HG03354 (cell line): ENCODE measurements at regions not wholly inside any gene's neighbourhood (a gene's known extent, or its start where the extent isn't known, plus 50 kb on each side); places are given as distances from the start of the nearest gene placed in this dataset.
"Not testable (repeated sequence)": the region's sequence is repeated elsewhere in the genome, so short reads cannot be mapped to it uniquely, and the experiment has no call there.

Experiments
- ATAC-seq: cut with Tn5 transposase; IDR thresholded peaks from one replicate; pipeline ENCODE4 v1.9.1; 2021; ENCODE audit warnings: mild to moderate bottlenecking; ENCODE audit not compliant: unreplicated experiment, poor library complexity, severe bottlenecking

DNA sequence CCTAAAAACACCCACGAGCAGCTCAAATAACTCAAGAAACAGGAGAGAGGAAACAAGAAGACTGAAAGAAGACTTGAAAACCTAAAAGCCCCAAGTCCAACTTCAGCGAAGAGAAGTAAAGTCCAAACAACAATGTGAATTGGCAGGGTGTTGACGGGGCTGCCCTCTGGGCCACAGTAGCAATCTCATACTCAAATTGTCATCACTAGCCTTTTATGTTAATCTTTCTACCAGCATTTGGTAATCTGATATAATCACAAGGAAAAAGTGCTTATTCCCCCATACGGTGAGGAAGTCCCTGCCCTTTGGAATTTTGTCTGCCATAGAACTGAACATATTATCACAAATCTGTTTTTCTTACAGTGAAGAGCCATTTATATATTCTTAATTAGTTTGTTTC lies 51.5 kb upstream of the IFNE start:
- ATAC-seq: no peak

DNA sequence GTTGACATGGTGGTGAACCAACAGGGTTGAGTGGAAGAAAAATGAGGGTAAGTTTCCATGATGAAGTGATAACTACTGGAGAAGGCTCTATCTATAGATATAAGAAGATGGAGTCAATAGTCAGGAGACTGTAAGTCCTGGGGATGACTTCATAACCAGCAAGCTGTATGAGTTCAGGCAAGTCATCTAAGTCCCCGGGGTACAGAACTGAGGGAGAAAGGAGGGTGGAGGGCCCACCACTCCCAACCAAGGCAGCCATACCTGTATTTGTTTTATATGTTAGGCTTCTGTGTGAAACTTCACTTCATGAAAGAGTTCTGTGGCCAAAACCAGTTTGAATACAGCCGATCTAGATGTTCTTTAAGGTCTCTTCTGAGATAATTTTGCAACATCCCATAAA lies 53.3 kb upstream of the IFNE start:
- ATAC-seq: no peak

DNA sequence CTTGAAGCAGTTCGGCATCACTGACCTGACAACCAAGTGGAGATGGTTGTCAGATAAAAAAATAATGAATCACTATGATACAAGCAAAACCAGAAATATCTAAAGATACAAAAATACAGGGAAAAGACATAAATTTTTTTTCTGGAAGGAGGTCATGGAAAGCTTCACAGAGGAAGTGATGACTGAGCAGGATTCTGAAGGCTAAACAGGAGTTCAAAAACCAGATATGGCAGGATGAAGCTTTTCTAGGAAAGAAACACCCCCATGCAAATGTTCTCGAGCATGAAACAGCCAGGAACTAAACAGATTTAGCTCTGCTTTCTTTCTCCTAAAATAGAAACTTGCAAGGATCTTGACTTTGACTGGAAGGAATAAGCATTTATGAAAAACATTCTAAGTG lies 60.7 kb upstream of the IFNE start:
- no peak for ATAC-seq

DNA sequence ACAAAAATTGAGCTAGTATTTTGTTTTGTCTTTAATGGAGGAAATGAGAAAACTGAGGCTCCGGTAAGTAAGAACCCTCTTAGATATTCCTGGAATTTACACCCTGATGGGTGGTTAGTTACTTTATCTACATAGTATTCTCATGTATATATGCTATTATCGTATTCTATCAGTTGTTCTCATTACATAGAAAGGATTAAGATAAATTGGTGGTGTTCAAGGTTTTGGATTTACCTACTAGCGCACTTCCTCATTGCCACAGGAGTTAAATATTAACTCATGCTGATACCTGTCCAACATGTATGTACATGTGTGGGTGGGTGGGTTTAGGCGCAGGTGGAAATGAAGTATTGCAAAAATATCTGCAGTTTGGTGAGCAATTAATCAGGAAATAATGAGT lies 61.1 kb upstream of the IFNE start:
- ATAC-seq: no peak

DNA sequence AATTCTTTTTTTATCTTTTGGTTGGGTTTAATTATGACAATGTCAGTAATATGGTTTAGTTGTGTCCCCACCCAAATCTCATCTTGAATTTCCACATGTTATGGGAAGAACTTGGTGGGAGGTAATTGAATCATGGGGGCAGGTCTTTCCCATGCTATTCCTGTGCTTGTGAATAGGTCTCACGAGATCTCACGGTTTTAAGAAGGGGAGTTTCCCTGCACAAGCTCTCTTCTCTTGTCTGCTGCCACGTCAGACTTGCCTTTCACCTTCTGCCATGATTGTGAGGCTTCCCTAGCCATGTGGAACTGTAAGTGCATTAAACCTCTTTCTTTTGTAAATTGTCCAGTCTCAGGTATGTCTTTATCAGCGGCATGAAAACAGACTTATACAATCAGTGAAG lies 61.7 kb upstream of the IFNE start:
- ATAC-seq: not testable (repeated sequence)

DNA sequence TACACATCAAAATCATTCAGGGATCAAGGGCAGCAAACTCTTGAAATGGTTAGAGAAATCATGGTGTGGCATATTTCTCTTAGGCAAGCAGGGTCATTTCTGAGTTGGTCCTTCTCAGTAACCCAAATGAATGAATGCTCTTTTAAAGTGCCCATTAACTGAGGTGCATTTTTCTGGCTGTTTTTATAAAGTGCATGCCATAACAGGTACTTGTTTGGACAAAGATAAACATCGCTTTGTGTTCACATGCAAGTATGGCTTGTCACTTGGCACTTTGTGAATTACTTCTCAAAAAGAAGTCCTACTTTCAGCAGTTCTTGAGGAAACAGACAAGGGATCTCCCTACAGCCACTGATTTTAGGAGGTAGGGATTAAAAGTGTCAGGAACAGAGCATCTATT lies 64.8 kb upstream of the IFNE start:
- ATAC-seq: no peak

DNA sequence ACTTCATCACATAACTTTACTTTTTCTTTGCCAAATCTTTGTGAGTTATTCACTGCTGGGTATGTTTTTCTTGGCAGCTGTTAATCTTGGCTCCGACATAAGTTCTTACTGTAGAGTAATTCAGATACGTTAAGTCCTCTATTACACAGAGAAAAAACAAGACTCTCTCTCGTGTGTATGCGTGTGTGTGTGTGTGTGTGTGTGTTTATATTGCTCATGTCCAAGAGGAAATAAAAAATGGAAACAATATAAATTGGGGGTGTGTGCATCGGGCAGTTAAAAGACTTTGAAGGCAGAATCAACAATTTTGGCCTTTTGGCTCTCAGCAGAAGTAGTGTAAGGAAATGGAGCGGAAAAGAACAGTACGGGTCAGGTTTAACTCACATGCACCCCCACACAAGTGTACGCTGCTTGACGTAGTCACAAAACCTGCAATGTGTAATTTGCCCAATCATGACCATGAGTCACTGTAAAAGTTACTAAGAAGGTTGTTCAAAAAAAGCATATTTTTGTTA lies 67.2 kb upstream of the IFNE start:
- ATAC-seq: no peak

DNA sequence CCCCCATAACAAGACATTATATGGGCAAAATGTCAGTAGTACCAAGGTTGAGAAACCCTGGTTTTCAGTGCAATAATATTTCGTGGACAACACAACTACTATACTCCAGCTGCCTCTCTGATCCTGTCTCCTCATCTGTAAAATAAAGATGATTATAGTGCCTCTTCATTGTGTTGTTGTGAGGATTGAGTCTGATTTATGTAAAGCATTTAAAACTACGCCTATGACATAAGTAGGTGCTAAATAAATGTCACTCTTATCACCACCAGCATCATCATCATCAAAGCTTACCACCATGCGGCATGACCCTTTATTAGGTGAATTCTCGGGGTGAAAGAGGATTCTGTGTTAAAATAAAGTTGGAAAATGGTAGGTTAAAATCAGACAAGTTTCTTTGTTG lies 67.8 kb upstream of the IFNE start:
- no peak for ATAC-seq

DNA sequence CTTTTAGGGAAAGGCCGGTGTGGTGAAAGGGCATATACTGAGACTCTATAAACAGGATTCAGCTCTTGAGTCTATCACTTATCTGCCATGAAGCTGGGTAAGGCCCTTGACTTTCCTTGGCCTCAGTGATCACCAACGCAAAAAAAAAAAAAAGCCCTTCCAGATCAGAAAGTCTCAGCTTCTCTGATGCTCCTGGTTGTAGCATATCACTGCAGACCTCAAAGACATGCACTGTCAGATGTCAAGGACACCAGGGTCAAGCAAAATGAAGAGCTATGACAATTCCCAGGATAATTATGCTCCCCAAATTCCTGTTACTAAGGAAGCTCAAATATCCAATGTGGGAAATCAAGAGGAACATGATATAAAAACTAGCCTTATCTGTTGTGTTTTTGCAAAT lies 68.3 kb upstream of the IFNE start:
- ATAC-seq: no peak

DNA sequence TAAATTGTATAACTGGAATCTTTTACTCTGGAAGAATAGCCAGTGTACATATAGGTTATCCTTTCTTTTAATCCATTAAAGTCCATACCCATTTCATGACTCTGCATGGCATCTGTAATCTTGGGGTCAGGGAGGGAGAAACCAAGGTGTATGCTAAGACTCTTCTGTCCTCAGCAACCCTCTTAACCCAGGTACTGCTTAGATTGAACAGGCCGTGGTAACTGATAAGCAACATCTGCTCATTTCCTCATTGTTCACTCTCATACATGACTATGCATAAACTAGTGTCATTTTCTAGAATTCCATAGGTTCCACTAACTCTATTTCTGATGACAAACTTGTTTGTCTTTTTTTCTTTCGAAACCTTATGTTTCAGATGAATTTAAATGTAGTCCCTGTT lies 69.3 kb upstream of the IFNE start:
- no peak for ATAC-seq

DNA sequence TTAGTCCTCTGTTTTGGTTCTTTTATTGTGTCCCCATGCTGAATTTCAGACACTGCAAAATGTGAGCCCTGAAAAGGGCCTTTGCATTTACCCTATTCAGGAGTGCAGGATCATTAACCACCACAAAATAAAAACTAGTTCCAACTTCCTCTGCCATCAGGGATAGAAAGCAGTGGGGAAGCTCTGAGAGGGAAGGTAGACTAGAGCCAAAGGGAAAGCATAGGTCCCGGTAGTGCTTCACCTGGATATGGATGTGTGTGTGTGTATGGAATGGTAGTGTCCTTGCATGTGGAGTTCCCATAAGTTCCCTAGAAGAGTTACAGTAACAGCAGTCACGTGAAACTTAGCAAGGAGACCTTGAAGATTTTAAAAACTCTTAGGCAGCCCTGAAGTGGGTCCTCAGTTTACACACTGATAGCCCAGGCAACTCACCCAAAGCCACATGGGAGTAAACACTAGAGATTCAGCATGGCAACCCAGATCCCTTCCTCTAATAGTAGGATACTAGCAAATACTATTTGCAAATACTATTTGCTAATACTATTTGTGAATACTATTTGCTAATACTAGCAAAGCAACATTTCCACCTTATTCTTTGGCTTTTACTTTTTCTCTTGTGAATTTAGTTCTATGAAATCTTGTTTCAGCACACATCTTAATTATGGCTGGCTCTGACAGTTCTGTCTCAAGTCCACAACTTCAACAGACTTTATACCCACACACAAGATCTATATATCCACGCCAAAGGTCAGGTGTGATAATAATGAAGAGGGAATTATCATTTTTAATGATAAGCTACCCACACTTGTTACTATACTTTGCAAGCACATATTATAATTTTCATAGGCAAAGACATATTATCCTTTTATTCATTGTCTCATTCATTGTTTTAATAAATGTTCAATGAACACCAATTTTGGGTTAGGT lies 70.4 kb upstream of the IFNE start:
- no peak for ATAC-seq

DNA sequence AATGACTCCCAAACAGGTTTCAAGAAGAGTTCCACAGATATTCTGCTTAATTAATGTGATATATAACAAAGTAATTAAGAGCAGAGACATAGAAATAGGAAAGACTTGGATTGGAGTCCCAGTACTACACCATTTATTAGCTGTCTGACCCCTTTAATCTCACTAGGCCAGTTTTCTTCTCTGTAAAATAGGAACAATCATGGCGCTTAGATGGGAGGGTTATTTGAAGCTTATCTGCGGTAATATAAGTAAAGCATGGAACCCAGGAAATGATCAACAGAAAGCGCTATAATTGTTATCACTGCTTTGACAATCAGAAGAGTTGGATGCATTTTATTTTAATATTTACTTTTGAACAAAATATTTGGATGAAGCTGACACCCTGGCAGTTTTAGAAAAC lies 71.3 kb upstream of the IFNE start:
- no peak for ATAC-seq

DNA sequence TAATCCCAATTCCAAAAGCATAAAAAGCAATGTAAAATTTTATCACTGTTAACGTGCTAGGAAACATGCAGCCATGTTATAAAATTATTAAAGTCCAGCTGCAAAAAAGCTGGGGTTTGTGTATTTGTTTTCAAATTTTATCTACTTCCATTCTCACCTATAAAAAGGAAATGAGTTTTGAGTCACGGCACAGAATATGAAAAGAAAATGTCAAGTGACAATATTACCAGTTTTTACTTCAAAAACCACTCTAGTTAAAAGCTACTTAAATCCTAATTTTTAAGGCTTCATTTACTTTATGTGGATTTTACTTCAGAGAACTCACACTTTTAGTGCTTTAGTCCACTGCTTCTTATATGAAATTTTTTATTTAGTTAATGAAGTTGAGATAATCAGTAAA lies 72.7 kb upstream of the IFNE start:
- no peak for ATAC-seq

DNA sequence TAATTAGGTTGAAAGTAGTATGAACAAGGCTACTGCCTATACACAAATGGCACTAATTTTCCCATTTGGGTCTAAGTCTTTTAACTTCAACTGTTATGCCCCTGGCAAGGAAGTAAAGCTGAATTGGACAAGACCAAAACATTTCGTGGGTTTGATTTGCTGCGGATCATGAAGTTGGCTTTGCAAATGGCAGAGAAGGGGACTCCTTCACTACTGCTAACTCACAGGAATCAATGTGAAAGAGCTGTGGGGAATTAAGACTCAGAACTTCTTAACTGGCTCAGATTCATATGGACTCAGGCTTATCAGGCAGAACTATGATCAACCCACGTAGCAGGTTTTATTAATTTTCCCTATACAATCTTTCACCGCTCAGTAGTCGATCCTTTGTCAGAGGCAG lies 73.8 kb upstream of the IFNE start:
- ATAC-seq: no peak

DNA sequence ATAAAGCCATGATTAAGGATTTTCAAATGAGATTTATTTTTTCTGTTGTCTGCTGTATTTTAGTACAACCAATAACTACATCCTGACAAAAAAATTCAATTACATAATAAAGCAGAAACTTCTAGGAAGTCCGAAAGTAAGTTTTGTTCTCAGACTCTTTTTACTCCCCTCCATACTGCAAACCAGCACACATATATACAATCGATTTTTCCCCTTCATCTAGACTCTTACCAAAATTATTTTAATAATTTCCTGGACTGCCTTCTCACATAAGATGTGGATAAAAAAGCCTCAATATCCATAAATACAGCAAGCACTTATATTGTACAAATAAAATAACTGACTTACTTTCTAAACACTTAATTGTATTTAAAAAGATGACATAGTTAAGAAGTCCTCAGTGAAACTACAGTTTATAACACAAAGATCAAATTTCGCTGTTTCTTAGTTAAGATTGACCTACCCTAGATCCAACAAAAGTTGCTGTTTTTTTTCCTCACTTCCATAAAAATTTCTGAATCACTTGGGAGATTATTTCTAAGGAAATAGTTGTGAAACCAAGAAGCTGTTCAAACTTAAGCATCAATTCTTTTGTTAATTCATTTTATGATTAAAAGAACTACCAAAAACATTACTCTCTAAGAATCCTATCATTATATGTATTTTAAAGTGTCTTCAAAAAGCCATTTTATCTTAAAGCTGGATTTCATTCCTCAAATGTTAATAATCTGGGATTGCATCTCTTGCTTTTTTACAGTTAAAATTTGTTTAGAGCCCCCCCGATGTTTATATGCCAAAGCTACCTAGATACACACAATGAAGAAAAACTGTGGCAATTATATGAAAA lies 74.7 kb upstream of the IFNE start:
- ATAC-seq: no peak

DNA sequence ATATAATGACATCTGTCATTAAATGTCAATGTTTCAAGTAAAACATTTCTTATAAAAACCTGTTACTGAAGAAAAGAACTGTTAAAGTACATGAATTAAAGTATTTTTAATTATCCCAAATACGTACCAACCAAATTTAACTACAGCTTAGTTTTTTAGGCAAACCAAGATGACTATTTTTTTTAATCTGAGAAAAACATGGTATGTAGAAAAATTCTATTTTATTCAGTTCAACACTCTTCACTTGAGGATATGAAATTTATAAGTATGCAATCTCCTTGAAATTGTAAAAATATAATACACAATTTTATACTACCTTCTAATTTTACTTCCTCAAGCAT lies 75.3 kb upstream of the IFNE start:
- ATAC-seq: no peak

DNA sequence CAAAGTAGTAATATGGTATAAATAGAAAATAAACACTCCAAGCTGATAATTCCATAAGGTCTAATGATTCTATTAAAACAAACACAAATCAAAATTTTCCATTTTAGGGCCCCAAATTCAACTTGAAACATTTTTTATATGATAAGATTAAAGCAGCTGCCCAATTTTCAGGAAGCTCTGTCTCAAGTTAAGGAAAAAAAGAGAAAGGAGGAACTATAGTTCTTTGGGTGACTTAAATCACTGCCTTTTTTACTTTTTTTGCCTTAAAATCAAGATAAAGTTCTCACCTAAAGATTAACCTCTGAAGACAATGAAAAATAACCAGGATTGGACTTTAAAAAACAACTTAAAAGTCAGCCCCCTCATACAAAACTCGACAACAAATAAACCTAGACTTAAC lies 76.0 kb upstream of the IFNE start:
- ATAC-seq: no peak

DNA sequence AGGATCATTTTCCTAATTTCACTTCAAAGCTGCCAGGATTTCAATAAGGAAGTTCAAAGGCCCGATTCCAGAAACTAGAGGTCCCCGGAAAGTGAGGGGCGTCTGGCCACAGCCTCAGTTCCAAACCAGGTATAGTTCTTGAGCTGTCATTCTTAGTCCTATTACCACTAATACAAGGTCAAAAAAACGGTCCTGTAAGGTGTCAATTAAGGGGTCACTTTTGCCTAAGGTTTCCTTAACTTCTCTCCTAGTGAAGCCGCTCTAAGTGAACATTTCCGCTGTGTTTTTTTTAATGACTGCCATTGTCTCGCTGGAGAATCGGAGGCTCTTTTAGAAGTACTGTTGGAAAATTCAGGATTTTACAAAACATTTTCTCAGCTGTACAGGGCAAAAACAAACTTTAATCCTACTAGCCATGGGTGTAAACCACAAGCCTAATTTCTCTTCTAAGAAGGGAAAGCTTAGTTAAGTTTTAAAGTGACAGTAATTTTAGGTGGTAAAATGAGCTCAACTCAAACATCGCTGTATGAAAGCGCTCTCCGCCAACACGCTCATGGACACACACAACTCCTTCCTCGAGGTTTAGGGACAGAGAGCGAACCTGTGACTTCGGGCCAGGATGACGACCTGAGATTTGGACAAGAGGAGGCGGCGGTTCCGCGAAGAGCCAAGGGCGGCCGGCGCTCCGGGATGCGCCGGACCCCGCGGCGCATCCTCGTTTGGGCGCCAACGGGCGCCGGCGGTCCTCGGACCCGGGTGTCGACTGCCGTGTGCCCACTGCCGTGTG lies 76.7 kb upstream of the IFNE start:
- peak; percentile 35 for ATAC-seq

DNA sequence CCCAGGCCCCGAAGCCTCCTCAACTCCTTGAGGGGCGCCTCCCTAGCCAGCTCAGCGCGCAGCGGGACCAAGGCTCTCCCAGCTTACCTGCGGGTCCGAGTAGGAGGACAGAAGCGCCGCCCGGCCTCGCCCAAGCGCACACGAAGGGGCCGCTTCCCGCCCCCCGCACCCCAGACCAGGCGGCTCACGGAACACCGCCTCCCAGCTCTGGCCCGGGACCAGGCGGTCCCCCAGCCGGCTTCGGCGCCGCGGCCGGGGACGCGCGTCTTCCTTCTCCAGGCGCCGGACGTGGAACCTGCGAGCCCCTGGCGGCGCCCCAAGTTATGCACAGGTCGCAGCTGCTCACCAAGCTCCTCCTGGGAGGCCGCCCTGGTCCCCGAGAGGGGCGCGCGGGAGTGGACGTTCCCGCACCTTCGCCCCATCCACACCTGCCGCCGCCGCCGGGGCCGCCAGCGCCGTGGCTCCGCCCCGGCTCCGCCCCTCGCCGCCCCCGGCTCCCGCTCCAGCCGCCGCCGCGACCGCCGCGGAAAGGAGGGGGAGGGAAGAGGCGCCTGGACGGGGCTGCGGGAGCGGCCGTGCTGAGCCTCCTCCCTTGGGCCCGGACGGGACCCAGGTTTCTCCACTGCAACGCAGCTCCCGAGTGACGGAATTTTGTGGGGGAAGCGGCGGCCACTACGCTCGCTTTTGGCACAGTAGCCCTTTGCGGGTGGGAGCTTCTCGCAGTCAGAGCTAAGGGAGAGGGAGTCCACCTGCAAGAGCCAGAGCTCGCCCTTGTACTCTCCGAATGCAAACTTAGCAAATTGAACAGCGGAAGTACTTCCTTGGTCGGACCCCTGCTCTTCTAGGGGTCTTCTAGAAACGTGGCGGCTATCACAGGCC lies 77.5 kb upstream of the IFNE start:
- ATAC-seq: peak; percentile 84
